Lower leg skin (tissue), 3 donors: ENCODE measurements at regions not wholly inside any gene's neighbourhood (a gene's known extent, or its start where the extent isn't known, plus 50 kb on each side); places are given as distances from the start of the nearest gene placed in this dataset.

Experiments
- CTCF ChIP-seq, 3 donors: fragments of 450-650 bp; IDR thresholded peaks; one replicate each; pipeline ENCODE4 v1.5.1; 2016; ENCODE audit warnings: antibody characterized with exemption in 3 of 3, mild to moderate bottlenecking in 3 of 3, moderate library complexity in 2 of 3
- POLR2A ChIP-seq, 2 donors: fragments of 450-650 bp; IDR thresholded peaks; one replicate each; pipeline ENCODE4 v1.6.1; 2016 to 2017; ENCODE audit warnings: antibody characterized with exemption in 2 of 2, mild to moderate bottlenecking in 1 of 2, moderate library complexity in 1 of 2

GRCh38 chr2:147614471-147614870 lies 230.4 kb upstream of the ACVR2A start:
- TF ChIP-seq CTCF (IDR thresholded peaks at IDR 0.05) (no peak), POLR2A (IDR thresholded peaks at IDR 0.05) (no peak)
